GM10266 (cell line): ENCODE measurements at regions not wholly inside any gene's neighbourhood (a gene's known extent, or its start where the extent isn't known, plus 50 kb on each side); places are given as distances from the start of the nearest gene placed in this dataset.
A peak's percentile ranks its signal among the peaks of the same experiment; 100 is the strongest.

Experiments used
- DNase-seq: peaks from one replicate; pipeline ENCODE4 v3.0.0; 2012; ENCODE audit errors: extremely low spot score
- TF ChIP-seq, protein P1 (sequence below): IDR thresholded peaks from 2 replicates; pipeline ENCODE4 v1.5.1; 2012; ENCODE audit warnings: mild to moderate bottlenecking, low read depth; ENCODE audit not compliant: control insufficient read depth, insufficient read depth; ENCODE audit errors: missing control alignments

GRCh38 chr12:111029305-111029704, 108.9 kb upstream of the MYL2 start:
- TF ChIP-seq, protein P1, sequence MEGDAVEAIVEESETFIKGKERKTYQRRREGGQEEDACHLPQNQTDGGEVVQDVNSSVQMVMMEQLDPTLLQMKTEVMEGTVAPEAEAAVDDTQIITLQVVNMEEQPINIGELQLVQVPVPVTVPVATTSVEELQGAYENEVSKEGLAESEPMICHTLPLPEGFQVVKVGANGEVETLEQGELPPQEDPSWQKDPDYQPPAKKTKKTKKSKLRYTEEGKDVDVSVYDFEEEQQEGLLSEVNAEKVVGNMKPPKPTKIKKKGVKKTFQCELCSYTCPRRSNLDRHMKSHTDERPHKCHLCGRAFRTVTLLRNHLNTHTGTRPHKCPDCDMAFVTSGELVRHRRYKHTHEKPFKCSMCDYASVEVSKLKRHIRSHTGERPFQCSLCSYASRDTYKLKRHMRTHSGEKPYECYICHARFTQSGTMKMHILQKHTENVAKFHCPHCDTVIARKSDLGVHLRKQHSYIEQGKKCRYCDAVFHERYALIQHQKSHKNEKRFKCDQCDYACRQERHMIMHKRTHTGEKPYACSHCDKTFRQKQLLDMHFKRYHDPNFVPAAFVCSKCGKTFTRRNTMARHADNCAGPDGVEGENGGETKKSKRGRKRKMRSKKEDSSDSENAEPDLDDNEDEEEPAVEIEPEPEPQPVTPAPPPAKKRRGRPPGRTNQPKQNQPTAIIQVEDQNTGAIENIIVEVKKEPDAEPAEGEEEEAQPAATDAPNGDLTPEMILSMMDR = no peak
- no peak for DNase-seq

- no peak for DNase-seq
- TF ChIP-seq, protein P1 = no peak
Measured at GRCh38 chr12:111028830-111029229, 108.5 kb upstream of the MYL2 start.

DNA sequence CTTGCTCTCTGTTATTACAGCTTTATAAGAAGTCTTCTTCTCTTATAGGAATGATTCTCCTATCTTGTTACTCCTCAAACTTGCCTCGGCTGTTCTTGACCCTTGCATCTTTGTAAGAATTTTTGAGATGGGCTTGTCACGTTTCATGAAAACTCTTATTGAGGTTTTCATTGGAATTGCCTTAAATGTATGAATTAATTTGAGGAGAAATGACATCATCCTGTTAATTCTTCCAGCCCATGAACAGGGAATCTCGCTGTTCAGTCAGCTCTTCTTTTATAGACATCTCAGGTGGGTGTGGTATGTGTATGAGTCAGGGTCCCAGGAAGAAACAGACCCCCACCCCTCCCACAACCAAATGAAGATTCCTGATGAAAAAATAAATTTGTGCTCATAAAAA, 107.1 kb upstream of the MYL2 start:
- DNase-seq = no peak
- TF ChIP-seq, protein P1 = no peak

- no peak for DNase-seq
- TF ChIP-seq, protein P1 = no peak
Measured at GRCh38 chr12:111025792-111026430, 105.5 kb upstream of the MYL2 start.

- TF ChIP-seq, protein P1 = no peak
- no peak for DNase-seq
Measured at GRCh38 chr12:111025301-111025700, 104.9 kb upstream of the MYL2 start.

- TF ChIP-seq, protein P1 = peak; percentile 79
Measured at GRCh38 chr12:111024205-111024801, 103.9 kb upstream of the MYL2 start.

GRCh38 chr12:111022386-111022785, 102.0 kb upstream of the MYL2 start:
- DNase-seq = no peak
- TF ChIP-seq, protein P1 = no peak

More at GRCh38 chr12:111024205-111024801, 103.9 kb upstream of the MYL2 start:
- peak; percentile 75 for DNase-seq
